ENCODE measurements at regions not wholly inside any gene's neighbourhood (a gene's known extent, or its start where the extent isn't known, plus 50 kb on each side); places are given as distances from the start of the nearest gene placed in this dataset.

GRCh38 chr20:21609981-21610380, 95.5 kb upstream of the PAX1 start:
- H3K9me3 ChIP-seq (ENCODE audit: low read length): no peaks in the 10 kb centered on the region
- no peaks in the 10 kb centered on the region for H4K20me1 ChIP-seq (ENCODE audit: insufficient read depth)
- TF ChIP-seq EZH2 (IDR thresholded peaks at IDR 0.05; ENCODE audit: borderline replicate concordance, insufficient read depth, low read length, poor library complexity, severe bottlenecking) (no peak), MXI1 (conservative IDR thresholded peaks at IDR 0.05; ENCODE audit: poor library complexity, severe bottlenecking) (no peak), REST (IDR thresholded peaks at IDR 0.05; ENCODE audit: borderline replicate concordance) (no peak), EP300 (conservative IDR thresholded peaks at IDR 0.05; ENCODE audit: poor library complexity, severe bottlenecking) (no peak), TAF1 (IDR thresholded peaks at IDR 0.05; ENCODE audit: low read depth) (no peak), CTCF (IDR thresholded peaks at IDR 0.05; ENCODE audit: poor library complexity, severe bottlenecking) (no peak), RAD21 (conservative IDR thresholded peaks at IDR 0.05) (no peak), SMC3 (conservative IDR thresholded peaks at IDR 0.05; ENCODE audit: poor library complexity) (no peak), POLR2AphosphoS5 (IDR thresholded peaks at IDR 0.05) (no peak)
- no peaks in the 10 kb centered on the region for H3K27me3 ChIP-seq (ENCODE audit: insufficient read depth, low read depth, low read length)
- no peak overlapping the region for H2AFZ ChIP-seq (ENCODE audit: low read depth, low read length)
- H3K36me3 ChIP-seq (ENCODE audit: insufficient read depth, low read length): no peaks in the 10 kb centered on the region
- no peak overlapping the region for H3K9ac ChIP-seq (ENCODE audit: low read length)
- no peak overlapping the region for H3K4me3 ChIP-seq (ENCODE audit: low read length)
- H3K9me2 ChIP-seq (ENCODE audit: insufficient read depth, low read length): no peaks in the 10 kb centered on the region
- no peaks in the 10 kb centered on the region for H3F3A ChIP-seq (ENCODE audit: insufficient read depth, low read length, poor library complexity, severe bottlenecking)
- no peak overlapping the region for H3K4me2 ChIP-seq (ENCODE audit: low read length)
- no peaks in the 10 kb centered on the region for H3K79me2 ChIP-seq (replicated peaks; ENCODE audit: insufficient read depth, low read length)
- H3K27ac ChIP-seq (ENCODE audit: low read length): no peak overlapping the region

- no peaks in the 10 kb centered on the region for H3K9me3 ChIP-seq (ENCODE audit: low read length)
- H3F3A ChIP-seq (ENCODE audit: insufficient read depth, low read length, poor library complexity, severe bottlenecking): no peaks in the 10 kb centered on the region
- H4K20me1 ChIP-seq (ENCODE audit: insufficient read depth): no peaks in the 10 kb centered on the region
- no peaks in the 10 kb centered on the region for H3K79me2 ChIP-seq (replicated peaks; ENCODE audit: insufficient read depth, low read length)
- H2AFZ ChIP-seq (ENCODE audit: low read depth, low read length): no peak overlapping the region
- H3K9me2 ChIP-seq (ENCODE audit: insufficient read depth, low read length): no peaks in the 10 kb centered on the region
- no peak overlapping the region for H3K27ac ChIP-seq (ENCODE audit: low read length)
- TF ChIP-seq RAD21 (conservative IDR thresholded peaks at IDR 0.05) (no peak), SMC3 (conservative IDR thresholded peaks at IDR 0.05; ENCODE audit: poor library complexity) (no peak), POLR2AphosphoS5 (IDR thresholded peaks at IDR 0.05) (no peak), TAF1 (IDR thresholded peaks at IDR 0.05; ENCODE audit: low read depth) (no peak), REST (IDR thresholded peaks at IDR 0.05; ENCODE audit: borderline replicate concordance) (no peak), EZH2 (IDR thresholded peaks at IDR 0.05; ENCODE audit: borderline replicate concordance, insufficient read depth, low read length, poor library complexity, severe bottlenecking) (no peak), EP300 (conservative IDR thresholded peaks at IDR 0.05; ENCODE audit: poor library complexity, severe bottlenecking) (no peak), MXI1 (conservative IDR thresholded peaks at IDR 0.05; ENCODE audit: poor library complexity, severe bottlenecking) (no peak), CTCF (IDR thresholded peaks at IDR 0.05; ENCODE audit: poor library complexity, severe bottlenecking) (no peak)
- no peaks in the 10 kb centered on the region for H3K36me3 ChIP-seq (ENCODE audit: insufficient read depth, low read length)
- H3K9ac ChIP-seq (ENCODE audit: low read length): no peak overlapping the region
- no peak overlapping the region for H3K4me2 ChIP-seq (ENCODE audit: low read length)
- no peaks in the 10 kb centered on the region for H3K27me3 ChIP-seq (ENCODE audit: insufficient read depth, low read depth, low read length)
- no peak overlapping the region for H3K4me3 ChIP-seq (ENCODE audit: low read length)
Observed at GRCh38 chr20:21609221-21609620, 95.4 kb upstream of the NKX2-2 start.

Data from neural cell (in vitro differentiated cells).